K562 (cell line): ENCODE measurements at regions not wholly inside any gene's neighbourhood (a gene's known extent, or its start where the extent isn't known, plus 50 kb on each side); places are given as distances from the start of the nearest gene placed in this dataset.

ENCODE experiments used
- BCOR ChIP-seq: fragments of 450-650 bp; IDR thresholded peaks from 2 replicates; pipeline ENCODE4 v1.6.1; 2016
- RNF2 ChIP-seq: sonication (generic); IDR thresholded peaks from 2 replicates; pipeline ENCODE4 v1.6.1; 2016
- TF ChIP-seq, protein P1 (sequence below): fragments of 450-650 bp; IDR thresholded peaks from 2 replicates; pipeline ENCODE4 v1.6.1; 2016
- TF ChIP-seq, protein P2 (sequence below): sonication (generic); formaldehyde crosslinking; IDR thresholded peaks from 2 replicates; pipeline ENCODE4 v1.8.1; 2022; ENCODE audit warnings: missing genetic modification reagents
- TF ChIP-seq, protein P3 (sequence below), 3 experiments: fragments of 200-800 bp in 1 of 3; fragments of 250-450 bp in 1 of 3; fragments of 450-650 bp in 1 of 3; sonication (Bioruptor Pico) in 1 of 3; sonication (Bioruptor generic) in 1 of 3; formaldehyde crosslinking in 1 of 3; IDR thresholded peaks; 2 replicates each; pipeline versions ENCODE4 v1.6.1 to v1.8.0; 2016 to 2022; ENCODE audit warnings: mild to moderate bottlenecking in 2 of 3, missing genetic modification characterization in 2 of 3, missing compliant biosample characterization in 1 of 3, moderate library complexity in 1 of 3

DNA sequence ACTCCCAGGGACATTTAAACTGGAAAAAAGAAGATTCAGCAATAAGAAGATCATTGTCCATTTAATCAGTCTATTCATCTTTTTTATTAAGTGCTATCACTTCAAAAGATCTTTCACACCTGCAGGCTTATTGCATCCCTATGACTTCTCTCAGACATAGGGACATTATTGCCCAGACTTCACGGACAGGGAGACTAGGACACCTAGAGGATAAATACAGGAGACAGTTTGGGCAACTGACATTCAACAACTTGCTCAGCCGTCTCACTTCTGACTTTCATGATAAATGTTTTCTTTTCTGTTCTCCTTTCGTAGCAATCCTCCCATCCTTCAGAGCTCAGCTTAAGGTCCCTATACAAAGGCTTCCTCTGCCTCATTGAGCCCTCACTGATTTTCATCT, 84.3 kb downstream of the TMEM30B start (continued):
- TF ChIP-seq, protein P1, sequence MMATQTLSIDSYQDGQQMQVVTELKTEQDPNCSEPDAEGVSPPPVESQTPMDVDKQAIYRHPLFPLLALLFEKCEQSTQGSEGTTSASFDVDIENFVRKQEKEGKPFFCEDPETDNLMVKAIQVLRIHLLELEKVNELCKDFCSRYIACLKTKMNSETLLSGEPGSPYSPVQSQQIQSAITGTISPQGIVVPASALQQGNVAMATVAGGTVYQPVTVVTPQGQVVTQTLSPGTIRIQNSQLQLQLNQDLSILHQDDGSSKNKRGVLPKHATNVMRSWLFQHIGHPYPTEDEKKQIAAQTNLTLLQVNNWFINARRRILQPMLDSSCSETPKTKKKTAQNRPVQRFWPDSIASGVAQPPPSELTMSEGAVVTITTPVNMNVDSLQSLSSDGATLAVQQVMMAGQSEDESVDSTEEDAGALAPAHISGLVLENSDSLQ = no peak
- TF ChIP-seq, protein P2, sequence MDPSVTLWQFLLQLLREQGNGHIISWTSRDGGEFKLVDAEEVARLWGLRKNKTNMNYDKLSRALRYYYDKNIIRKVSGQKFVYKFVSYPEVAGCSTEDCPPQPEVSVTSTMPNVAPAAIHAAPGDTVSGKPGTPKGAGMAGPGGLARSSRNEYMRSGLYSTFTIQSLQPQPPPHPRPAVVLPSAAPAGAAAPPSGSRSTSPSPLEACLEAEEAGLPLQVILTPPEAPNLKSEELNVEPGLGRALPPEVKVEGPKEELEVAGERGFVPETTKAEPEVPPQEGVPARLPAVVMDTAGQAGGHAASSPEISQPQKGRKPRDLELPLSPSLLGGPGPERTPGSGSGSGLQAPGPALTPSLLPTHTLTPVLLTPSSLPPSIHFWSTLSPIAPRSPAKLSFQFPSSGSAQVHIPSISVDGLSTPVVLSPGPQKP (CRISPR knock-in tag) = no peak
- no peak for TF ChIP-seq RNF2
- TF ChIP-seq, protein P3, sequence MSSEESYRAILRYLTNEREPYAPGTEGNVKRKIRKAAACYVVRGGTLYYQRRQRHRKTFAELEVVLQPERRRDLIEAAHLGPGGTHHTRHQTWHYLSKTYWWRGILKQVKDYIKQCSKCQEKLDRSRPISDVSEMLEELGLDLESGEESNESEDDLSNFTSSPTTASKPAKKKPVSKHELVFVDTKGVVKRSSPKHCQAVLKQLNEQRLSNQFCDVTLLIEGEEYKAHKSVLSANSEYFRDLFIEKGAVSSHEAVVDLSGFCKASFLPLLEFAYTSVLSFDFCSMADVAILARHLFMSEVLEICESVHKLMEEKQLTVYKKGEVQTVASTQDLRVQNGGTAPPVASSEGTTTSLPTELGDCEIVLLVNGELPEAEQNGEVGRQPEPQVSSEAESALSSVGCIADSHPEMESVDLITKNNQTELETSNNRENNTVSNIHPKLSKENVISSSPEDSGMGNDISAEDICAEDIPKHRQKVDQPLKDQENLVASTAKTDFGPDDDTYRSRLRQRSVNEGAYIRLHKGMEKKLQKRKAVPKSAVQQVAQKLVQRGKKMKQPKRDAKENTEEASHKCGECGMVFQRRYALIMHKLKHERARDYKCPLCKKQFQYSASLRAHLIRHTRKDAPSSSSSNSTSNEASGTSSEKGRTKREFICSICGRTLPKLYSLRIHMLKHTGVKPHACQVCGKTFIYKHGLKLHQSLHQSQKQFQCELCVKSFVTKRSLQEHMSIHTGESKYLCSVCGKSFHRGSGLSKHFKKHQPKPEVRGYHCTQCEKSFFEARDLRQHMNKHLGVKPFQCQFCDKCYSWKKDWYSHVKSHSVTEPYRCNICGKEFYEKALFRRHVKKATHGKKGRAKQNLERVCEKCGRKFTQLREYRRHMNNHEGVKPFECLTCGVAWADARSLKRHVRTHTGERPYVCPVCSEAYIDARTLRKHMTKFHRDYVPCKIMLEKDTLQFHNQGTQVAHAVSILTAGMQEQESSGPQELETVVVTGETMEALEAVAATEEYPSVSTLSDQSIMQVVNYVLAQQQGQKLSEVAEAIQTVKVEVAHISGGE (CRISPR knock-in tag; IDR thresholded peaks at IDR 0.05) = no peak
- TF ChIP-seq BCOR = no peak
- TF ChIP-seq, all 486 proteins: peak for 2
